HG03432 (cell line): ENCODE measurements at regions not wholly inside any gene's neighbourhood (a gene's known extent, or its start where the extent isn't known, plus 50 kb on each side); places are given as distances from the start of the nearest gene placed in this dataset.
"Not testable (repeated sequence)": the region's sequence is repeated elsewhere in the genome, so short reads cannot be mapped to it uniquely, and the experiment has no call there.

Experiments used
- ATAC-seq: cut with Tn5 transposase; IDR thresholded peaks from one replicate; pipeline ENCODE4 v1.9.1; 2021; ENCODE audit warnings: mild to moderate bottlenecking, moderate library complexity; ENCODE audit not compliant: unreplicated experiment

GRCh38 chr7:19537942-19538401, 170.9 kb downstream of the POLR1F start:
- no peak for ATAC-seq

- no peak for ATAC-seq
These were observed 175.6 kb downstream of the POLR1F start for GRCh38 chr7:19533266-19533665.

GRCh38 chr7:19530852-19531251, 178.0 kb downstream of the POLR1F start:
- ATAC-seq = no peak

GRCh38 chr7:19530261-19530660, 178.6 kb downstream of the POLR1F start:
- no peak for ATAC-seq

- ATAC-seq = no peak
These were observed 182.2 kb downstream of the POLR1F start for GRCh38 chr7:19526639-19527038.

GRCh38 chr7:19522486-19522885, 186.4 kb downstream of the POLR1F start:
- ATAC-seq = no peak

- no peak for ATAC-seq
These were observed 188.4 kb downstream of the POLR1F start for GRCh38 chr7:19520392-19520791.

GRCh38 chr7:19519443-19520021, 189.3 kb downstream of the POLR1F start:
- no peak for ATAC-seq

GRCh38 chr7:19517546-19517945, 191.3 kb downstream of the POLR1F start:
- ATAC-seq = not testable (repeated sequence)

GRCh38 chr7:19508821-19509220, 200.0 kb downstream of the POLR1F start:
- no peak for ATAC-seq

GRCh38 chr7:19508124-19508523, 200.7 kb downstream of the POLR1F start:
- no peak for ATAC-seq

GRCh38 chr7:19491821-19492452, 216.9 kb downstream of the POLR1F start:
- peak; percentile 75 for ATAC-seq

- no peak for ATAC-seq
These were observed 217.5 kb downstream of the POLR1F start for GRCh38 chr7:19491371-19491770.

GRCh38 chr7:19489162-19489820, 219.5 kb downstream of the POLR1F start:
- ATAC-seq = no peak

GRCh38 chr7:19488056-19488455, 220.8 kb downstream of the POLR1F start:
- ATAC-seq = no peak

GRCh38 chr7:19482628-19483027, 226.2 kb downstream of the POLR1F start:
- ATAC-seq = no peak

- ATAC-seq = no peak
These were observed 228.5 kb downstream of the POLR1F start for GRCh38 chr7:19480383-19480782.

GRCh38 chr7:19470031-19470430, 238.8 kb downstream of the POLR1F start:
- no peak for ATAC-seq

- ATAC-seq = no peak
These were observed 243.0 kb downstream of the POLR1F start for GRCh38 chr7:19465861-19466260.

GRCh38 chr7:19464751-19465150, 244.1 kb downstream of the POLR1F start:
- no peak for ATAC-seq

- no peak for ATAC-seq
These were observed 244.6 kb downstream of the POLR1F start for GRCh38 chr7:19464241-19464640.

GRCh38 chr7:19463581-19463980, 245.3 kb downstream of the POLR1F start:
- no peak for ATAC-seq
